ENCODE measurements at regions not wholly inside any gene's neighbourhood (a gene's known extent, or its start where the extent isn't known, plus 50 kb on each side); places are given as distances from the start of the nearest gene placed in this dataset. TPM values are rescaled to one million over a fixed set of nuclear protein-coding genes. Genes with fewer than 3 reads are reported as not detected.

GRCh38 chr6:7052443-7053011, 55.2 kb upstream of the RREB1 start:
- Histone ChIP-seq H3K36me3 (replicated peaks in 1 of 2; ENCODE audit: insufficient read depth in 1 of 2, low read depth in 2 of 2) (no peaks in the 10 kb centered on the region), H3K4me1 (peaks cover 29% of the 10 kb centered on the region), H3K27me3 (no peaks in the 10 kb centered on the region), H3K9me3 (no peaks in the 10 kb centered on the region), H3K27ac (peak overlapping the region; percentile 89 to 96 (median 92)), H3K4me3 (peak overlapping the region; percentile 41 to 62)
- WGBS, 2 donors, result 3 to 22% methylated on average over 4 to 31 of the region's 31 CpGs
- TF ChIP-seq CTCF (IDR thresholded peaks at IDR 0.05), result no peak
- TF ChIP-seq POLR2A (IDR thresholded peaks at IDR 0.05), result peak in 1 of 3 donors; percentile 28
- DNase-seq (peak; percentile 59 to 75 (median 64)), ATAC-seq (peak; percentile 51)
- intact Hi-C loops (cut with DNase I), result no loop called here

GRCh38 chr6:7053125-7053774, 54.5 kb upstream of the RREB1 start:
- no peaks in the 10 kb centered on the region for H3K27me3 ChIP-seq
- ATAC-seq (no peak), DNase-seq (peak in 1 of 4 donors; percentile 28)
- no peak overlapping the region for H3K4me3 ChIP-seq
- WGBS, 2 donors, result 25 to 33% methylated on average over 5 of the region's 5 CpGs
- no peaks in the 10 kb centered on the region for H3K9me3 ChIP-seq
- TF ChIP-seq CTCF (IDR thresholded peaks at IDR 0.05) (no peak), POLR2A (IDR thresholded peaks at IDR 0.05) (no peak)
- H3K36me3 ChIP-seq (replicated peaks in 1 of 2; ENCODE audit: insufficient read depth in 1 of 2, low read depth in 2 of 2), result no peaks in the 10 kb centered on the region
- H3K27ac ChIP-seq, result peak overlapping the region in 3 of 4 donors; percentile 89 to 96 (median 95)
- H3K4me1 ChIP-seq, result peaks cover 30% of the 10 kb centered on the region
- intact Hi-C loops (cut with DNase I), result no loop called here

Small RNAs in the stretch of these regions (small RNA-seq; reads per million reads assigned to genes)
- not detected for gene RN7SL554P

All from body of pancreas (tissue), 4 donors.